Stimulated activated naive B cell treated with anti-CD40 and anti-IgM and Interleukin-4, amounts not matched to agents 10 μg/mL and 1 μg/mL and 100 μg/mL, for 72 hours (primary cell): ENCODE measurements at regions not wholly inside any gene's neighbourhood (a gene's known extent, or its start where the extent isn't known, plus 50 kb on each side); places are given as distances from the start of the nearest gene placed in this dataset.
"Not testable (repeated sequence)": the region's sequence is repeated elsewhere in the genome, so short reads cannot be mapped to it uniquely, and the experiment has no call there.

ENCODE experiments used
- ATAC-seq, 2 donors: fragments of 150-1000 bp; cut with Tn5 transposase; replicated peaks; 2 replicates each; pipeline ENCODE4 v1.10.0; 2021; ENCODE audit warnings: moderate library complexity in 1 of 2
- DNase-seq: peaks from one replicate; pipeline ENCODE4 v3.0.0; 2021
- H3K27ac Mint-ChIP-seq: one replicate; pipeline ENCODE4 v1.8.0; 2022; ENCODE audit warnings: mild to moderate bottlenecking, mixed read lengths
- H3K27me3 Mint-ChIP-seq, 2 donors: one replicate each; pipeline ENCODE4 v1.8.0; 2022; ENCODE audit warnings: mixed read lengths in 2 of 2
- H3K36me3 Mint-ChIP-seq, 2 donors: one replicate each; pipeline ENCODE4 v1.8.0; 2022; ENCODE audit warnings: mixed read lengths in 2 of 2, mild to moderate bottlenecking in 1 of 2
- H3K4me1 Mint-ChIP-seq, 2 donors: one replicate each; pipeline ENCODE4 v1.8.0; 2022; ENCODE audit warnings: mixed read lengths in 2 of 2, mild to moderate bottlenecking in 1 of 2
- H3K4me3 Mint-ChIP-seq, 2 donors: one replicate each; pipeline ENCODE4 v1.8.0; 2022; ENCODE audit warnings: mild to moderate bottlenecking in 2 of 2, mixed read lengths in 2 of 2, moderate library complexity in 1 of 2
- H3K9me3 Mint-ChIP-seq, 2 donors: one replicate each; pipeline ENCODE4 v1.8.0; 2022; ENCODE audit warnings: mixed read lengths in 2 of 2, mild to moderate bottlenecking in 1 of 2

DNA sequence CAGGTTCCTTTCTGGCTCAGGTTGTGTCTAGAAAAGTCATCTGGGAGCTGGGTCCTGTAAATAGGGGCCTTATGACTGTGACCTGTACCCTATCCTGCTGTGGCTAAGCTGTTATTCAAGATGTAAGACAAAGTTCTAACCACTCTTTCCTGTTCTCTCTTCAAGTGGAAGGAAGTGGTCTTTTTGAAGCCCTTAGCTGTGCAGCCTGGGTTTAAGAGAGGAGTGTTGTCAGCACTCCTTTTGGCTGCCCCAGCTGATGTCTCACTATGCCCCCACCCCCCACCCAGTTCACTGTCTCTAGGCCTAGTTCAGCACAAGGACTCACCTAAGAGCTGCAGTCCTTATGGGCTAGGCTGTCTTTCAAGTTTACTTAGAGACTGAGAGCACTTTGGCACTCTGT lies 1069.5 kb downstream of the FAM133A start:
- Mint-ChIP-seq H3K36me3 (no peaks in the 10 kb centered on the region), H3K4me3 (no peak overlapping the region), H3K4me1 (no peaks in the 10 kb centered on the region), H3K9me3 (no peaks in the 10 kb centered on the region), H3K27me3 (no peaks in the 10 kb centered on the region), H3K27ac (no peak overlapping the region)
- ATAC-seq (peak in 1 of 2 donors; percentile 45), DNase-seq (no peak)

GRCh38 chrX:94744786-94745185 lies 1070.8 kb downstream of the FAM133A start:
- DNase-seq (no peak), ATAC-seq (no peak)
- Mint-ChIP-seq H3K36me3 (no peaks in the 10 kb centered on the region), H3K4me1 (no peaks in the 10 kb centered on the region), H3K9me3 (no peaks in the 10 kb centered on the region), H3K27me3 (no peaks in the 10 kb centered on the region), H3K27ac (no peak overlapping the region), H3K4me3 (no peak overlapping the region)

DNA sequence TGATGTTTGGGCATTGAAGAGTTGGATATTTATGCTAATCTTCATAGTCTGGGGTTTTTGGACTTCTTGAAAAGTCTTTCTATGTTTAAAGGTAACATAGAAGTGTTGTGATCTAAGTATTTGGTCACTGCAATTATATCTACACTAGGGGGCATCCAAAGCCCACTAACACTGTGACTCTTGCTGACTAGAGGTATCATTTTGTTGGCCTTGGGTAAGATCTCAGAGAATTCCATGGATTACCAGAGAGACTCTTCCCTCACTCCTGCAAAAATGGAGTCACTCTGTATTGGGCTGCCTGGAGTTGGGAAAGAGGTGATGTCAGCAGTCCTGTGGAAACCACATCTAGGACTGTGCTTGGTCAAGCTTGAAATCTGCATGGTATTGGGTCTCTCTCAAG lies 1077.6 kb downstream of the FAM133A start:
- Mint-ChIP-seq H3K27me3 (no peaks in the 10 kb centered on the region), H3K27ac (no peak overlapping the region), H3K36me3 (no peaks in the 10 kb centered on the region), H3K4me1 (no peaks in the 10 kb centered on the region), H3K9me3 (no peaks in the 10 kb centered on the region), H3K4me3 (no peak overlapping the region)
- DNase-seq (no peak), ATAC-seq (no peak)

- no peaks in the 10 kb centered on the region for H3K36me3 Mint-ChIP-seq
- H3K9me3 Mint-ChIP-seq = no peaks in the 10 kb centered on the region
- H3K4me1 Mint-ChIP-seq = no peaks in the 10 kb centered on the region
- no peaks in the 10 kb centered on the region for H3K27me3 Mint-ChIP-seq
- DNase-seq (no peak), ATAC-seq (no peak)
- H3K4me3 Mint-ChIP-seq = no peak overlapping the region
- H3K27ac Mint-ChIP-seq = no peak overlapping the region
Observed at GRCh38 chrX:94752434-94753169, 1078.6 kb downstream of the FAM133A start.

GRCh38 chrX:94758130-94758529 lies 1084.1 kb downstream of the FAM133A start:
- no peaks in the 10 kb centered on the region for H3K4me1 Mint-ChIP-seq
- H3K36me3 Mint-ChIP-seq = no peaks in the 10 kb centered on the region
- H3K4me3 Mint-ChIP-seq = no peak overlapping the region
- DNase-seq (no peak), ATAC-seq (no peak)
- no peaks in the 10 kb centered on the region for H3K27me3 Mint-ChIP-seq
- no peak overlapping the region for H3K27ac Mint-ChIP-seq
- H3K9me3 Mint-ChIP-seq = no peaks in the 10 kb centered on the region

DNA sequence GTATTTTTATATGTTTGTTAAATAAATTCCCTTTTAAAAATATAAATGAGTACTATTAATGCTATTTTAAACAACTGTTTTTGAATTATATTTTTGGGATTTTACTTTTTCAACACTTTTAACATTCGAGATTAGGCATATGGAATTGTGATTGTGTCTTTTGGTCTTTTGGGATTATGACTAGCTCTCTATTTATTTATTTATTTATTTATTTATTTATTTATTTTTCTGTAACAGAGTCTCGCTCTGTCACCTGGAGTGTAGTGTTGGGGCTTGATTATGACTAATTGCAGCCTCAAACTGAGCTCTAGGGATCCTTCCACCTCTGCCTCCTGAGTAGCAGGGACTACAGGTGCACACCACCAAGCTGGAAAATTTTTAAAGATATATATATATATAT lies 1101.6 kb downstream of the FAM133A start:
- Mint-ChIP-seq H3K4me1 (no peaks in the 10 kb centered on the region), H3K9me3 (peaks cover 0 to 2% of the 10 kb centered on the region in 2 donors), H3K27ac (no peak overlapping the region), H3K27me3 (no peaks in the 10 kb centered on the region), H3K4me3 (no peak overlapping the region), H3K36me3 (no peaks in the 10 kb centered on the region)
- DNase-seq (no peak), ATAC-seq (no peak)

- DNase-seq (no peak), ATAC-seq (no peak)
- no peak overlapping the region for H3K27ac Mint-ChIP-seq
- H3K36me3 Mint-ChIP-seq = no peaks in the 10 kb centered on the region
- no peak overlapping the region for H3K4me3 Mint-ChIP-seq
- peaks cover 1 to 4% of the 10 kb centered on the region in 2 donors for H3K9me3 Mint-ChIP-seq
- H3K4me1 Mint-ChIP-seq = no peaks in the 10 kb centered on the region
- no peaks in the 10 kb centered on the region for H3K27me3 Mint-ChIP-seq
Observed at GRCh38 chrX:94813541-94813940, 1139.5 kb downstream of the FAM133A start.

DNA sequence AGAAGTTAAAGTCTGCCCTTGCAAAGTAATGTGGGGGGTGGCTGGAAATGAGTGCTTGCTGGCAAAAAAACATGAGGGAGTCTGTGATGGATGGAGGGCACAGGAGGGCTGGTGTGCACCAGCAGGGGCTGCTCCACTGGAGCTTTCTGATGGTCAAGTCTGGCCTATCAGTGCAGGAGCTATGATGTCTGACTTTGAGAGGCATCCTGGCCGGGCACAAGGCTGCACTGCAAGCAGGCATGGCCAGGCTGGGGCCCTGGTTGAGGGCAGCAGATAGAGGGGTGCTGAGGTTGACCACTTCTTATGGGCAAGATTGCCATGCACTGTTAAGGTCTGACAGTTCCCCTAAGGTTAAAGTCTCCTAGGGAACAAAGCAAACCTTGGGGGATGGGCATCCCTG lies 1140.2 kb downstream of the FAM133A start:
- Mint-ChIP-seq H3K36me3 (no peaks in the 10 kb centered on the region), H3K27ac (no peak overlapping the region), H3K4me1 (no peaks in the 10 kb centered on the region), H3K9me3 (peaks cover 1 to 4% of the 10 kb centered on the region in 2 donors), H3K4me3 (no peak overlapping the region), H3K27me3 (no peaks in the 10 kb centered on the region)
- no peak for DNase-seq
- no peak for ATAC-seq

DNA sequence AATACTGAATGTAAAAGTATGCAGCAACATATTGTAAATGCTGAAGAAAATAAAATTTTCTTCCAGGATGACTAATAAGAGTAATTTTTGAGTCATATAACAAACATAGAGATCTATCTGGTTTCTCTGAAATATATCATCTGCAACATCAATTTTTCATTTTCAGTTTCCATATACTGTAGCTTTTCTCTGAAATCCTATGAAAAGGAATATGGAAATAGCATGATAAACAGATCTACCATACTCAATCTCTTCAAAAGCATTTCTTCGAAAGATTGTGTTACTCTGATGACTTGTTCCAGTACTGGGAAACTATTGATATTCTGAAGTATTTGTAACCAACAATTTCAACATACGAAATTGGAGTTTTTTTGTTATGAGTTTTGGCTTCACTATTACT lies 1156.7 kb downstream of the FAM133A start:
- no peak overlapping the region for H3K27ac Mint-ChIP-seq
- DNase-seq (no peak), ATAC-seq (no peak)
- no peaks in the 10 kb centered on the region for H3K4me1 Mint-ChIP-seq
- no peak overlapping the region for H3K4me3 Mint-ChIP-seq
- H3K27me3 Mint-ChIP-seq = no peaks in the 10 kb centered on the region
- H3K9me3 Mint-ChIP-seq = no peaks in the 10 kb centered on the region
- no peaks in the 10 kb centered on the region for H3K36me3 Mint-ChIP-seq

- Mint-ChIP-seq H3K27me3 (no peaks in the 10 kb centered on the region), H3K36me3 (no peaks in the 10 kb centered on the region), H3K27ac (no peak overlapping the region), H3K4me1 (no peaks in the 10 kb centered on the region), H3K9me3 (no peaks in the 10 kb centered on the region), H3K4me3 (no peak overlapping the region)
- DNase-seq = no peak
- no peak for ATAC-seq
Observed at GRCh38 chrX:94831364-94831763, 1157.4 kb downstream of the FAM133A start.

- H3K4me3 Mint-ChIP-seq = no peak overlapping the region
- no peaks in the 10 kb centered on the region for H3K4me1 Mint-ChIP-seq
- peaks cover under 1% of the 10 kb centered on the region in 2 donors for H3K9me3 Mint-ChIP-seq
- H3K36me3 Mint-ChIP-seq = no peaks in the 10 kb centered on the region
- H3K27me3 Mint-ChIP-seq = no peaks in the 10 kb centered on the region
- DNase-seq (no peak), ATAC-seq (no peak)
- no peak overlapping the region for H3K27ac Mint-ChIP-seq
Observed at GRCh38 chrX:94834226-94834625, 1160.2 kb downstream of the FAM133A start.

DNA sequence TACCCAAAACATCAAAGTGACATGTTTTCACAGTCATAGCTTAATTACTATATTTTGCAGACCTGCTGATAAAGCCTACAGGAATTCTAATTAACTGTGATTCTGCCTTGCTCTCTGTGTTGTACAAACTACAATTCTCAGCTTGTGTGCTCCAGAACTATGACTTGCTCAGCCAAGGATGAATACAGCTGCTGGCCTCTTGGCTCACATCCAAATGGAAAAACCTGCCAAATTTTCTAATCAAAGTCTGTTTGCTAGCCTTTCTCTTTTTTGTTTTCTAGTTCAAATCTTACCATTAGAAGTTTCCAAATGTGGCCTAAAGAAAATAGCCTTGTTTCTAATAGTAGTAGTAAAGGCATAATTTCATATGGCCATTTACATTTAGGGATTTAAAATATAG lies 1176.8 kb downstream of the FAM133A start:
- no peak overlapping the region for H3K4me3 Mint-ChIP-seq
- no peaks in the 10 kb centered on the region for H3K27me3 Mint-ChIP-seq

GRCh38 chrX:94854251-94854650 lies 1180.2 kb downstream of the FAM133A start:
- Mint-ChIP-seq H3K27me3 (no peaks in the 10 kb centered on the region), H3K4me3 (no peak overlapping the region), H3K36me3 (no peaks in the 10 kb centered on the region), H3K27ac (no peak overlapping the region), H3K4me1 (no peaks in the 10 kb centered on the region), H3K9me3 (no peaks in the 10 kb centered on the region)
- no peak for ATAC-seq
- DNase-seq = no peak

More for the DNA sequence above, 1176.8 kb downstream of the FAM133A start:
- no peaks in the 10 kb centered on the region for H3K4me1 Mint-ChIP-seq
- no peaks in the 10 kb centered on the region for H3K36me3 Mint-ChIP-seq
- DNase-seq (no peak), ATAC-seq (no peak)
- no peaks in the 10 kb centered on the region for H3K9me3 Mint-ChIP-seq
- no peak overlapping the region for H3K27ac Mint-ChIP-seq

DNA sequence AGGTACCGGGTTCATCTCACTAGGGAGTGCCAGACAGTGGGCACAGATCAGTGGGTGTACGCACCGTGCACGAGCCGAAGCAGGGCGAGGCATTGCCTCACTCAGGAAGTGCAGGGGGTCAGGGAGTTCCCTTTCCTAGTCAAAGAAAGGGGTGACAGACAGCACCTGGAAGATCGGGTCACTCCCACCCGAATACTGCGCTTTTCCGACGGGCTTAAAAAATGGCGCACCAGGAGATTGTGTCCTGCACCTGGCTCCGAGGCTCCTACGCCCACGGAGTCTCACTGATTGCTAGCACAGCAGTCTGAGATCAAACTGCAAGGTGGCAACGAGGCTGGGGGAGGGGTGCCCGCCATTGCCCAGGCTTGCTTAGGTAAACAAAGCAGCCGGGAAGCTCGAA lies 1188.5 kb downstream of the FAM133A start:
- DNase-seq, H3K27me3 Mint-ChIP-seq, H3K27ac Mint-ChIP-seq, H3K4me1 Mint-ChIP-seq, H3K9me3 Mint-ChIP-seq, H3K4me3 Mint-ChIP-seq, ATAC-seq, H3K36me3 Mint-ChIP-seq: not testable (repeated sequence)

DNA sequence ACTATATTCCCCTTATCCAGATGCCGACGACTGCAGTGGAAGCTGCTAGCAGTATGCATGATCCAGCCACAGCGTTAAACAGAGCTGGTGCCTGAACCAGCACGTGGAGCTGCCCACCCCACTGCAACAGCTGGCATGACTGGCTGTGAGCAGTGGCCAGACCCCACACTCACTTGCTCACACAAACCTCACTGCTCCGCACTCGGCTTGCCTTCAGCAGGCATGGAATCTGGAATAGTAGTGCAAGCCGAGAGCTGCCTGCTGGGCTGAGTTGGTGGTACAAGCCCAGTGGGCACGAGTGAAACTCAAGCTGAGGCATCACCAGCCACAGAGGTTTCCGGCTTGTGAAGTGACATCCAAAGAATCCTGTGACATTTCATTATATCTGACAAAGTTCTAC lies 1197.6 kb downstream of the FAM133A start:
- Mint-ChIP-seq H3K4me1 (no peaks in the 10 kb centered on the region), H3K27ac (no peak overlapping the region), H3K9me3 (peaks cover 0 to 3% of the 10 kb centered on the region in 2 donors), H3K36me3 (no peaks in the 10 kb centered on the region), H3K4me3 (no peak overlapping the region), H3K27me3 (no peaks in the 10 kb centered on the region)
- ATAC-seq (no peak), DNase-seq (no peak)

GRCh38 chrX:94901849-94902248 lies 1227.8 kb downstream of the FAM133A start:
- H3K27ac Mint-ChIP-seq = no peak overlapping the region
- ATAC-seq (no peak), DNase-seq (no peak)

More at GRCh38 chrX:94901849-94902248, 1227.8 kb downstream of the FAM133A start:
- no peaks in the 10 kb centered on the region for H3K27me3 Mint-ChIP-seq
- H3K36me3 Mint-ChIP-seq = no peaks in the 10 kb centered on the region
- H3K4me3 Mint-ChIP-seq = no peak overlapping the region
- H3K9me3 Mint-ChIP-seq = peaks cover 2 to 7% of the 10 kb centered on the region in 2 donors
- H3K4me1 Mint-ChIP-seq = no peaks in the 10 kb centered on the region
